Prostate gland (tissue), 2 donors: ENCODE measurements at regions not wholly inside any gene's neighbourhood (a gene's known extent, or its start where the extent isn't known, plus 50 kb on each side); places are given as distances from the start of the nearest gene placed in this dataset.

Experiments
- POLR2A ChIP-seq: fragments of 450-650 bp; IDR thresholded peaks from one replicate; pipeline ENCODE4 v1.6.1; 2016; ENCODE audit warnings: antibody characterized with exemption, mild to moderate bottlenecking
- POLR2AphosphoS5 ChIP-seq: sonication (generic); formaldehyde crosslinking; IDR thresholded peaks from one replicate; pipeline ENCODE4 v1.6.1; 2017; ENCODE audit warnings: antibody characterized with exemption
- TF ChIP-seq, protein P1 (sequence below), 4 experiments: fragments of 200-600 bp in 2 of 4; fragments of 450-650 bp in 2 of 4; sonication (generic) in 2 of 4; IDR thresholded peaks; 1 replicate in 3 of 4; 2 replicates in 1 of 4; pipeline ENCODE4 v1.5.1; 2016 to 2019; ENCODE audit warnings: antibody characterized with exemption in 4 of 4, mild to moderate bottlenecking in 2 of 4, moderate library complexity in 2 of 4

DNA sequence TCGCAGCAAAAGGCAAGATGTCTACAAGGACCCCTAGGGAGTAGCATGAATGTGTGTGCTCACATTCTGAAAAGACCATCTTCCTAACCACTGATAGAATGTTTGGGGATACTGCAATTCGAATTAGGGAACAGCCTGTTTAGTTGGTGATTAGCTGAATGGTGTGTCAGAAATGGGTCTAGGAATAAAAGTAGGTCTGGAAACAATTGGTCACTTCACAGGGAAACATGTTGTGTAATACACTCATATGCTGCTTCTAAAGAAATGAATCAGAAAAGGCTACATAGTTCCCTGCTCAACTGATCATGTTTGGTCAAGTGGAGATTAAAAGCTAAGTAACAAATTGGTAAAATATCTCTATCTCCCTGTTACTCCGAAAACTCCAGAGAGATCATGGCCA is 2362.4 kb upstream of the TENM3 start:
- TF ChIP-seq, protein P1, sequence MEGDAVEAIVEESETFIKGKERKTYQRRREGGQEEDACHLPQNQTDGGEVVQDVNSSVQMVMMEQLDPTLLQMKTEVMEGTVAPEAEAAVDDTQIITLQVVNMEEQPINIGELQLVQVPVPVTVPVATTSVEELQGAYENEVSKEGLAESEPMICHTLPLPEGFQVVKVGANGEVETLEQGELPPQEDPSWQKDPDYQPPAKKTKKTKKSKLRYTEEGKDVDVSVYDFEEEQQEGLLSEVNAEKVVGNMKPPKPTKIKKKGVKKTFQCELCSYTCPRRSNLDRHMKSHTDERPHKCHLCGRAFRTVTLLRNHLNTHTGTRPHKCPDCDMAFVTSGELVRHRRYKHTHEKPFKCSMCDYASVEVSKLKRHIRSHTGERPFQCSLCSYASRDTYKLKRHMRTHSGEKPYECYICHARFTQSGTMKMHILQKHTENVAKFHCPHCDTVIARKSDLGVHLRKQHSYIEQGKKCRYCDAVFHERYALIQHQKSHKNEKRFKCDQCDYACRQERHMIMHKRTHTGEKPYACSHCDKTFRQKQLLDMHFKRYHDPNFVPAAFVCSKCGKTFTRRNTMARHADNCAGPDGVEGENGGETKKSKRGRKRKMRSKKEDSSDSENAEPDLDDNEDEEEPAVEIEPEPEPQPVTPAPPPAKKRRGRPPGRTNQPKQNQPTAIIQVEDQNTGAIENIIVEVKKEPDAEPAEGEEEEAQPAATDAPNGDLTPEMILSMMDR (IDR thresholded peaks at IDR 0.05): no peak
- TF ChIP-seq POLR2AphosphoS5 (no peak), POLR2A (no peak)
